Middle frontal gyrus (tissue), 1 donor: ENCODE measurements at regions not wholly inside any gene's neighbourhood (a gene's known extent, or its start where the extent isn't known, plus 50 kb on each side); places are given as distances from the start of the nearest gene placed in this dataset.
"Not testable (repeated sequence)": the region's sequence is repeated elsewhere in the genome, so short reads cannot be mapped to it uniquely, and the experiment has no call there.

Experiments used
- DNase-seq: peaks from one replicate; pipeline ENCODE4 v3.0.0-alpha.2; 2015; ENCODE audit warnings: low spot score; ENCODE audit errors: extremely low spot score

DNA sequence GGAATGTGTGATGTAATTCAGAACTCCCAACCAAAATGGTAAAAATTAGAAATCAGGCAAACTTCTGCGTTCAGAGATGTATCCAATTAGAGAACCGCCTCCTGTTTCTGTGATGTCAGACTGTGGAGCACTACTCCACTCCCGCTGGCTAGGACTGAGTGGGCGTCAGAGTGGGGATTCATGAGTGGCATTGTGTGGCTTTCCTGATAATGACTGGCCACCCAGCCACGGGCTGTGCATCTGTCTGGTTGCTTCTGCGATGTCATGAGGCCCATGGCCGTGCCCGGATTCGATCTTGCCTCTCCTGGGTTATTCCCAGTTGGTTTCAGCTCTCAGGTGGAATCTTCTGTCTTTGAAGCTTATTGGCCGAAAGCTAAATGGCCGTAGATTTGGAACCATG lies 87.1 kb upstream of the KCNA1 start:
- DNase-seq = no peak

DNA sequence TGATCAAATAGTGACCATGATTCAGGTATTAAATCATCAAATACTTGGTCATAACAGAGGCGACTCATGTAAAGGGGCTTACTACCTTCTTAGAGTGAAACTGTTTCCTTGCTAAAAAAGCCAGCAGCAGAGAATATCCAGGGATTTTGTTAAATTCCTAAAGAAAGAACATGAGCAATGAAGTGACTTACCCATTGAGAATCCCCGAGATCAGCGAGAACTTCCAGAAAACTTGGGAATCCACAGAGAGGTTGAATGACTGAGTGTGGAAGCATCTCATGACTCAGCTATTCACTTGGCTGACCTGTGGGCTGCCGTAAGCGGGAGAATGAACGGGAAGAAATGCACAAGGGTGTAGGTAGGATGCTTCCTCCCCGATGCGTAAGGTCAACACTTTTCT lies 85.3 kb upstream of the KCNA1 start:
- DNase-seq = no peak

DNA sequence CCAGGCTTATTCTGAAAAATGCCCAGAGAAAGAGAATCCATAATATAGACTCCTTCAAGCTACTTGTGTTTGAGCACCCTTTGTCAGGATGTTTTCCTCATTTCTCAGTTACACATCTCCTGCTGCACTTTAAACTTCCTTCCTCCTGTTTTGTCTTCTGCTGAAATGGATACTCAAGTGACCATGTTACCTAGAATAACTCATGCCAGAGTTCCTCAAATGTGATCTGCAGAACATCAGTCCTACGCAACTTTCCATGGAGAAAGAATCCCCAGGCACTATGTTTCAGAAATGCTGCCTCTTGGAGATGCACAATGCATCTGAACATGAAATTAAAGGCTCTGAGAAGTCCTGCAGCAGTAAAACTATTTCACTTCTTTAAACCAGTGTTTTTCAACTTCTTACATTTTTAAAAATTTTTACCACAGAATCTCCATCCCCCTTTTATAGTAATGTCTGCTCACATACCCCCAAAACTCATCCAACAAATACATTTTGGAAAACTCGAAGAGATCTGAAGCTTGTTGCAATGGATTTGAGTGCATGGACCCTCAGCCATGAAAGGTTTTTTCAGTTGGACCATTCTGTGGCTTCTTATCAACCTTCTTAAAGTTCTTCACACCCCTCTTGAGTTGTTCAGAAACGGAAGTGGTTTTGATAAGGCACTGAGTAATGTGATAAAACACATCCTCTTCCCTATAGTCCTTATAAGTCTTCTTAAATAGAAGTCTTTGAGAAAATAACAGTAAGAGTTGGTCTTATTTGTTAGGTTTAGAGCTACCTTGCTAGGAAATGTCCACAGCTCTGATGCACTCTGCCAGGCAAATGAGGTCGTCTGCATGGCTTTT lies 84.5 kb upstream of the KCNA1 start:
- no peak for DNase-seq

DNA sequence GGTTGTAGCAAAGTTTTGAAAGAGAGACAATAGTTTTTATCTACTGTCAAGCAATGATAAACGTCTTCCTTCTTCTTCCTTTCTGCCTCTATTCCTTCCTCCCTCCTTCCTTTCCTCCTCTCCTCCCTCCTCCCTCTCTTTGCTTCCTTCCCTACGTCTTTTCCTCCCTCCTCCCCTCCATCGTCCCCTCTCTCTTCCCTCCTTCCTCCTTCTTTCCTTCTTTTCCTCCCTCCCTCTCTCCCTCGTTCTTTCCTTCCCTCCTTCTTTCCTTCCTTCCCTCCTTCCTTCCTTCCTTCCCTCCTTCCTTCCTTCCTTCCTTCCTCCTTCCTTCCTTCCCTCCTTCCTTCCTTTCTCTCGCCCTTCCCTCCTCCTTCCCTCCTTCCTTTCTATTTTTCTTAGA lies 82.8 kb upstream of the KCNA1 start:
- DNase-seq = no peak

DNA sequence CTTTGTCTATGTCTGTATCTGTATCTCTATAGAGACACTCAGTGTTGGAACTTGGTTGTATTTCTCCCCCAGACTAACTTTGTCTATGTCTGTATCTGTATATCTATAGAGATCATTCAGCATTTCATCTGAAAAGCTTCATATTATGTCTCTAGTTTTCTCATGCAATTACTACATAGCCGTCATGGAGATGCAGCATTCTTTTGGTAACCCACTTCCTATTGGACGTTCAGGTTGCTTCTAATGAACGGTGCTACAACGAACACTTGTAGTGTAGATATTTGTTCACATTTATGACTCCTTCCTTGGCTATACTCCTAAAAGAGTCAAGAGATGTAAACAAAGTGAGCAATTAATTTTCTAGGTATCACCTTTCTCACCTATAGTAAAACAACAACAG lies 81.5 kb upstream of the KCNA1 start:
- no peak for DNase-seq

DNA sequence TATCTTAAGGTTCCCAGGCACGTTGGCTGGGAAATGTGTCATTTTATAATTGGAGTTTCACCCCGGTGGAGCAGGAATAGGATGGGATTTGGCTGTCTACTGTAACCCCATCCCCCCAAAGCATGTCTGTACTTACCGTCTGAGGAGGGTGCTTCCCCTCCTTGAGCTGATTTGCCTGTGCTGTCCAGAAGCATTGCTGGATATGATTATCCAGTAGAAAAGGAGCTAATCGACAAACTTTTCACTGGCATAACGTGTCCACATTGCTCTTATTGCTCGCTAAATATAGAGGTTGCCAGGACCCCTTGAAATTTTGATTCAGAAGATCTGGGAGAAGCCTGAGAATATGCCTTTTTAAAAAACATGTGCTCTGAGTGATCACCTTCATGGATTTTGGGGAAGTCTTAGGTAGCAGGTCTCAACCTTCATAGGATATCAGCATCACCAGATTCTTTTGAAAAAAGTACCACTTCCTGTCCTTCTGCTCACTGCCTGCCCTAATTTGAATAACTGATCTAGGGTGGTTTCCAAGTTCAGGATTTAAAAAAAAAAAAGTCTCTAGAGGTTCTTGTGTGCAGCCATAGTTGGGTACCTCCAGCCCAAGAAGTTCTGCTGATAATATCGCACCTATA lies 80.4 kb upstream of the KCNA1 start:
- no peak for DNase-seq

DNA sequence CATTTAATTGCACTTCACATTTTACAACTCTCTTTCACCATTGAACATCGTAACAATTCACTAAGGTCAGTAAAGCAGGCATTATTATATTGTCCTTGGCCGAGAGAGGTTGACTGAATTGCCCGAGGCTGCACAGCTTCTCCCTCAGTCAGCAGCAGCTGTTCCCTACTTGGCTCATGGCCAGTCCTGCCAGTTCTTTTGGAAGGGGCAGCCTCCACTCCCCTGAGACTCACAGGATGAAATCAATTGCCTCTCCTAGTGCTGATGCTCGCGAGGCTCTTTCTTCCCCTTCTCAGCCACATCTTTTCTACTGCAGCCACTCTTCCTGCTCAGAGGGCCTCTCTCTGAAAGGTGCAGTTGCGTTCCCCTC lies 79.9 kb upstream of the KCNA1 start:
- no peak for DNase-seq

DNA sequence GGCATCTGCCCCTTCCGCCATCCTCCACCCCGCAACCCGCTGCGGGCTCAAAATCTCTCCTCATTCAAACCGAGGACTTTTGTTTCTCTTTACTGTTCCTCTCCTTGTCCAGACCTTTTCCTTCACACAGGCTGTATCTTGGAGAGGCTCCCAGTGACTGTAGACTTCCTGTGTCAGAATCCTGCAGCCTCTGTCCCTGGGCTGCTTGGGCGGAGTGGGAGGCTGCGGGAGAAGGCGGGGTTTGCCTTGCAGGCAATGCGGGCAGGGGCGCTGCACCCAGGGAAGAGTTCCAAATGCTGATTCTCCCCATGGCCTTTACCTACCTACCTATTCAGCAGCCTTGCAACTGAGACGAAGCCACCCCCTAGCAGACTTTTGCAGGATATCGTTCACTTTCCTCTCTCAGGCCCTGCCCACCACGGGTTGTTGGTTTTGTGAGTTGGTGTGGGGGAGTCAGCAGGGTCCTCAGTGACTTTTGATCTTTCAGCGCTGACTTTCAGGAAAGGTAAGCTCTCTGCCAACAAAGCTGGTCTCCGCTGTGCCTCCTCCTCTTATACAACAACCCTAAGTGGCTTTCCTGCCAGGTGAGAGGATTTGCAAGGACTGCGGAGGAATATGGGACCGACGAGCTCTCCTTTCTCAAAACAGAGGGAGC lies 79.0 kb upstream of the KCNA1 start:
- no peak for DNase-seq

DNA sequence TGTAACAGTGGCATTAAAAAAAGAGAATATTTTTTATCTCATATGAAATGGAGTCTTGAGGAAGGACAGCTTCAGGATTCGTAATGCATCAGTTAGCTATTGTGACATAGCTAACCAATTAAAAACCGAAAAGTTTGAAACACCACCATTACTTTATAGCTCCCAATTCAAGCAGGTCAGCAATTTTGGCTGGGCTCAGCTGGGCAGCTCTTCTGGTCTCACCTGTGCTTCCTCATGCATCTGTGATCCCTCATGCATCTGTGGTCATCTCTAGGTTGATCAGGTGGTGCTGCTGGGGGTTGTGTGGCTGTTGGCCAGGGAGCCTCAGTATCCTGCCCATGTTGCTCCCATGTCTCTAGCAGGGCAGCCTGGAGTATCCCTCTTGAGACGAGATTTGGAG lies 76.7 kb upstream of the KCNA1 start:
- no peak for DNase-seq

DNA sequence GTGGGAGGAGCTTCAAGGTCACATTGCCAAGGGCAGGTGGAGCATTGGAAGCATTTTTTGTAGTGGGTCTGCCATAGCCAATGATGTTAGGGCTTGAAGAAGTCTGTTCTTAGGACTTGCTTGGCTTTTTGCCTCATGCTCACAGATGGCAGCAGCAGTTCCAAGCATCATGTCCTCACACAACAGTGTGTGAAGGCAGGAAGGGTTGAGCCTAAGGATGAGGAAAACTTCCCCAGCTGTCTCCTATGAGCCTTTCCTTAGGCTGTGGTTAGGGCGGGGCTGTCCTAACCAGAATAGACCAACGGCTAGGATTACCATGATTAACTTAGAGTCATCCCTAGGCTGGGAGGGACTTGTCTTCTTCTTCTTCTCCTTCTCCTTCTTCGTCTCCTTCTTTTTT lies 76.2 kb upstream of the KCNA1 start:
- DNase-seq = no peak

DNA sequence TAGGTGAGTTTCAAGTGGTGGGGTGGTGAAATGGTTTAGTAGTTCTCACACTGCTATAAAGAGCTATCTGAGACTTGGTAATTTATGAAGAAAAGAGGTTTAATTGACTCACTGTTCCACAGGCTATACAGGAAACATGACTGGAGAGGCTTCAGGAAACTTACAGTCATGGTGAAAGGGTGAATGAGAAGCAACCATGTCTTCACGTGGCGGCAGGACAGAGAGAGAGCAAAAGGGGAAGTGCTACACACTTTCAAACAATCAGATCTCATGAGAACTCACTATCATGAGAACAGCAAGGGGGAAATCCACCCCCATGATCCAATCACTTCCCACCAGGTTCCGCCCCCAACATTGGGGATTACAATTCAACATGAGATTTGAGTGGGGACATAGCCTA lies 67.3 kb upstream of the KCNA1 start:
- DNase-seq = not testable (repeated sequence)

DNA sequence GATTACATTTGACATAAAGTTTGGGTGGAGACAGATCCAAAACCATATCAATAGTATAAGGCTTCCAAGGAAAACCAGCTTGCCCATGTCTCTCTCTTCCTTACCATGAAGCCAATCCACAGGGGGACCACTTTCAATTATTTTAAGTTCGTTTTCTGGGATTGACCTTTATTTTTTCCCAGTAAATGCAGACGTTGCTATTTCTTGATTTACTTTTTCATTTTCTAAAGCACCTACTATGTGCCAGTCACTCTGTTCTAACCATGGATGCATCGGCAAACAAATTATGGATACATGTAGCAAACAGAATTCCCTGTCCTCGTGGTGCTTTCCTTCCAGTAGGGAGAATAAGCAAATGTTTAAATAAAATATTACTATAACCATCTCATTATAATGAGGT lies 65.8 kb upstream of the KCNA1 start:
- DNase-seq = no peak

DNA sequence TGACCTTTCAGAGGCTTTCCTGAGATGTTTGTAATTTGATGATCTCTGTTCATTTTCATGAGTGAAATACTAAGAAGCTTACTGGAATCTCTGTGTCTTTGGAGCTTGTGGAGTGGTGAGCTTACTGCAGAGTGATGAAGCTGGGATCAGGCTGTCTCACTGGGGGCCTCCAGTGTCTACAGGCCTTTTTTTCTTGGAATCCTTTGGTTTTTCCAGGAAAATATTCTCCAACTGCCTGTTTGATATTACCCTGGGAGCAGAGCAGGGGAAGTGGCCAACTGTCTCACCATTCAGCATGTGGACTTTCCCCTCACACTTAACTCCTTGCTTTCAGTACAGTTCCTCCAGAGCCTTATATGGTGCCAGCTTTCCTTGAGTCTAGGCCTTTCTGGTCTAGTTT lies 62.0 kb upstream of the KCNA1 start:
- DNase-seq = no peak

DNA sequence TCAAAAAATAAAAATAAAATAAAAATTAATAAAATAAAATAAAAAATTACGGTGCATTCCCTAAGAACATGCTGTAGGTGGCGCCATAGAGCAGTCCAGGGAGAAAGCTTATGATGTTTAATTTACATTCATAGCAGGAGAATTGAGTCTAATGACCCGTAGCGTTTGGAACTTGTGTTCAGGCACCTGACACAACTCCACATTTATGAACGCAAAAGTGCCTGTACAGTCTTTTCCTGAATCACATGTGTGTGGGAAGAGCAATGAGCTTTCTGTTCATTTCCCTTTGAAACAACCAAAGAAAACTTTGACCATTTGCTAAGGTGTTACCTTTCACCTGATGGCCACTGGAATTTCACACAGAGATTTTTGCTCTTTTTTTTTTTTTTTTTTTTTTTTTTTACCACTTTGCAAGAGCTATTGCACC lies 60.6 kb upstream of the KCNA1 start:
- DNase-seq = no peak

DNA sequence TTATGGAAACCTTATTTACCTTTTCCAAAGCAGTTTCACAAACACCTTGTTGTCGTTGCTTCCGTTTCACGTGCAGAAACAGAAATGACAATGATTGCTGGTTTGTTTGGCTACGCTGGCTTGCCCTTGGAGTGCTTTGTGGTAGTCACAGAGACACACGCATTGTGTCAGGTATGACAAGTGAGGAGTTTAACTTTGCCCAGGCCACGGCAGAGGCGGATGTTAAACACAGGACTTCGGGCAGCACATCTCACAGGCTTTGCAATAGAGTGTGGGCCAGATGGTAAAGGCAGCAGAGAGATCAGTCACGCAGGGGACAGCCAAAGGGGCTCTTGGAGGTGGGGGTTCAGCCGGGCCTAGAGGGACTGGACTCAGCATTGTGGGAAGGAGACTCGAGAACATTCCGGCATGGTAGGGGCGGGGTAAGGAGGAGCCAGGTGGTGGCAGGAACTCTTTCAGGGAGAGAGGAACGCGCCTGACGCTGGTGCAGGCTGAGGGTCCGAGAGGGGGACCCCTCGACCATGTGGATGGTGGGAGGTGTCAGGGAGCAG lies 59.8 kb upstream of the KCNA1 start:
- DNase-seq = no peak

DNA sequence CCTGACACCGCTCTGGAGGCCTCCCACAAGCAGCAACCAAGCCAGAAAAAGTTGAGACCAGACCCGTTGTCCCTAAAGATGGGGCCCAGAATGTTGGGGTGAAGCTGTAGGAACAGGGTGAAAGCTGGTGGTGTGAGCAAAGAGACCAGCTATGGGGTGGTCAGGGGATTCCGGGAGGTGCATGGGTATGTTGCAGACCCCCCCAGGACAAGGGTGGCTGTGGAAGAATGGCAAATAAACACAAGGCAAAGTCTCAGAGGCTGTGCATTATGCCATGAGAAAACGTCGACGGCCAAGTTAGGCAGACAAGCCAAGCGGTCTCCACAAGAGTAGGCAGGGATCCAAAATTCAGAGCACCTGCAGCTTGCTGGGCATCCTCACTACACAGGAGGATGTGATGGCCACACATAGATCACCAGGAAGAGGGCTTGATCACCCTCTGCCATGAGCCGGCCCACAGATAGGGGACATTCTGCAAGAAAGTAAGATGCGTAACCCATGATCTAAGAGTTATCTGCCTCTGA lies 58.8 kb upstream of the KCNA1 start:
- DNase-seq = no peak

DNA sequence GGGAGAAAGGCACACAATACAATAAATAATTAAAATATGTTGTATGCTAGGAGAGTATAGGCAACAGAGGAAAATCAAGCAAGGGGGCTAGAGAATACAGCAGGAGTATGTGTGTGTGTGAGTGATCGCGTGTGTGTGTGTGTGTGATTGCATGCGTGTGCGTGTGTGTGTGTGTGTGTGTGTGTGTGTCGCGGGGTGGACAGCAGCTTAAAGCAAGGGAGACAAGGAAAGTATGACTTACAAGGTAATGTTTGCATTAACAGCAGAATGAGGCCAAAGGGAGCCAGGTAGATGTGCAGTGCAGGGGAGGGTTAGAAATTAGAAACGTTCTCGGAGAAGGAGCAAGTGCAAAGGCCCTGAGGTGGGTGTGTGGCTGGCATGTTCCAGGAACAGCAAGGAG lies 57.4 kb upstream of the KCNA1 start:
- DNase-seq = no peak

DNA sequence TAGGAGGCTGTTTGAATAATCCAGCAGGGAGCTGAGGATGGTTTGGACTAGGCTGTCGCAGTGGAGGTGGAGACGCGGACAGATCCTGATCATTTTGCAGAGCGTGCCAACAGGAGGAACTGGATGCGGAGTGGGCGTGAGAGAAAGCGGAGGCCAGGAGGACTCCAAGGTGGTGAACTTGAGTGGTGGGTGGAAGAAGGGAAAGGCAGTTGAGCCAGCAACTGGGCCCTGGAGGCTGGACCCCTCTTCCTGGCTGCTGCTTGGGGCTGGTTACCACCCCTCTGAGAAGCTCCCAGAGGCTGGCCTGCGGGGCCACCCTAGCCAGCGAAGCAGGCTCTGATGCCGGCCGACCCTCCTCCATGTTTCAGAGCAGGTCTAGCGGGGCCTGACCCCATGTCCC lies 56.8 kb upstream of the KCNA1 start:
- no peak for DNase-seq

DNA sequence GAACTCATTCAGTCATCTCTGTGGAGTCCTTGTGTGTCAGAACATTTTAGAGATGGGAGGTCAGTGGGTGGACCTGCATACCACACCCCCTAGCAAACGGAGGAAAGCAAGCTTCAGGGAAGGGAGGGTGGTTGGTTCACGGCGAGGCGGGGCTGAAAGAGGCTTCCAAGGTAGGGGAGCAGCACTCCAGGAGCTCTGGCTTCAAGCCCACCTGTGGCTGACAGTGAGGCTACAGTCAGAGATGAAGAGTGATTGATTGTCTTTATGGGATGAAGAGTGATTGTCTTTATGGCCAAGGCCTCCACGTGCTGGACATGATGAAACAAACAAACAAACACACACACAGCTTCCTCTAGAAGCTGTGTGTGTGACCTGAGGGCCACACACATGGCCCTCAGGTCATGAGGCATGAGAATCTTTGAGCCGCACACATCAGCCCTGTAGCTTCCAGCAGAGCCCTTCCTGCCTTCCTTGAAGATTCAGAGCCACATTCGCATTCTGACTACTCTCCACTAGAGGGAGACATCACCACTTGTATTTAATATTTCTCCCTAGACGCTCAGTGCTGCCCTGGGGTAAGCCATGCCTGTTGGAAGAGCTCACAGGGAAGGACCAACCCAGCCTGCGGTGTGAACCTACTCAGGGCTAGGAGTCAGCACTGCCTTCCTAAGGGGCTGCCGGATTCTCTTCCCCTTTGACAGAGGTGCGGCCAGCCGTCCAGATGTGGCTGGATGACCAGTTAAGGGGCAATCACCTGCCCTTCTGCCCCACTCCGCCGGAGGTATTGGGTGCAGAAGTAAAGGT lies 54.4 kb upstream of the KCNA1 start:
- DNase-seq = peak; percentile 85

DNA sequence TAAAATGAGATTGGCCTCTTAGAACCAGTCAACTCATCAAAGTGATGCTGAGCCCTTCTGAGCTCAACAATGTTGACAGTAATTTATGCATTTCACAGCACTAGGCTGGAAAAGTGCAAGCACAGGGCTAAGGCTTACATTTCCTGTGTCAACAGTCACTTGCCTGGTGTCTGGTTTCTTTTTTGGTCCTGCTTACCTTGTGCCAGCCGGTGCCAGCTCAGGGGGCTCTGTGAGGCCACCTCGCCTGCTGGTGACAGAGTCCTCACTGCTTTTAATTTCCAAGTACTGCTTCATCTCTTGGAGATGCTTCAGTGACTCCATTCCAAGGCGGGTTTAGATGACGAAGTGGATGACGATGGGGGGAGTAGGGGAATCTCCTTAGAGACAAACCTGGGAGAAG lies 53.1 kb upstream of the KCNA1 start:
- DNase-seq = no peak
